HEK293T (cell line): ENCODE measurements at regions not wholly inside any gene's neighbourhood (a gene's known extent, or its start where the extent isn't known, plus 50 kb on each side); places are given as distances from the start of the nearest gene placed in this dataset.

Experiments
- CTBP1 ChIP-seq: fragments of 450-650 bp; IDR thresholded peaks from 2 replicates; pipeline ENCODE4 v1.6.1; 2016; ENCODE audit warnings: borderline replicate concordance
- FOXA1 ChIP-seq: fragments of 450-650 bp; IDR thresholded peaks from 2 replicates; pipeline ENCODE4 v1.6.1; 2016; ENCODE audit warnings: mild to moderate bottlenecking
- FOXM1 ChIP-seq: fragments of 450-650 bp; IDR thresholded peaks from 2 replicates; pipeline ENCODE4 v1.6.1; 2017; ENCODE audit warnings: mild to moderate bottlenecking, borderline replicate concordance
- HDGF ChIP-seq: fragments of 450-650 bp; IDR thresholded peaks from 2 replicates; pipeline ENCODE4 v1.6.1; 2017; ENCODE audit warnings: antibody characterized with exemption, borderline replicate concordance
- L3MBTL2 ChIP-seq: fragments of 450-650 bp; conservative IDR thresholded peaks from 2 replicates; pipeline ENCODE4 v1.6.1; 2016; ENCODE audit warnings: mild to moderate bottlenecking
- SUZ12 ChIP-seq: fragments of 450-650 bp; IDR thresholded peaks from 2 replicates; pipeline ENCODE4 v1.6.1; 2016; ENCODE audit warnings: mild to moderate bottlenecking
- TARDBP ChIP-seq: fragments of 450-650 bp; IDR thresholded peaks from 2 replicates; pipeline ENCODE4 v1.6.1; 2016

GRCh38 chr11:131305005-131305404, 65.4 kb upstream of the NTM start:
- TF ChIP-seq L3MBTL2 (no peak), FOXA1 (no peak), SUZ12 (no peak), CTBP1 (no peak), FOXM1 (no peak), HDGF (no peak), TARDBP (no peak)
